ENCODE measurements at regions not wholly inside any gene's neighbourhood (a gene's known extent, or its start where the extent isn't known, plus 50 kb on each side); places are given as distances from the start of the nearest gene placed in this dataset.

GRCh38 chr12:65624554-65625086 is 199.7 kb upstream of the HMGA2 start:
- DNase-seq (ENCODE audit: low read depth) = no peak
- TF ChIP-seq, protein P1, sequence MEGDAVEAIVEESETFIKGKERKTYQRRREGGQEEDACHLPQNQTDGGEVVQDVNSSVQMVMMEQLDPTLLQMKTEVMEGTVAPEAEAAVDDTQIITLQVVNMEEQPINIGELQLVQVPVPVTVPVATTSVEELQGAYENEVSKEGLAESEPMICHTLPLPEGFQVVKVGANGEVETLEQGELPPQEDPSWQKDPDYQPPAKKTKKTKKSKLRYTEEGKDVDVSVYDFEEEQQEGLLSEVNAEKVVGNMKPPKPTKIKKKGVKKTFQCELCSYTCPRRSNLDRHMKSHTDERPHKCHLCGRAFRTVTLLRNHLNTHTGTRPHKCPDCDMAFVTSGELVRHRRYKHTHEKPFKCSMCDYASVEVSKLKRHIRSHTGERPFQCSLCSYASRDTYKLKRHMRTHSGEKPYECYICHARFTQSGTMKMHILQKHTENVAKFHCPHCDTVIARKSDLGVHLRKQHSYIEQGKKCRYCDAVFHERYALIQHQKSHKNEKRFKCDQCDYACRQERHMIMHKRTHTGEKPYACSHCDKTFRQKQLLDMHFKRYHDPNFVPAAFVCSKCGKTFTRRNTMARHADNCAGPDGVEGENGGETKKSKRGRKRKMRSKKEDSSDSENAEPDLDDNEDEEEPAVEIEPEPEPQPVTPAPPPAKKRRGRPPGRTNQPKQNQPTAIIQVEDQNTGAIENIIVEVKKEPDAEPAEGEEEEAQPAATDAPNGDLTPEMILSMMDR (IDR thresholded peaks at IDR 0.05; ENCODE audit: insufficient read depth, low read length) = no peak
- H3K4me3 ChIP-seq (ENCODE audit: low read depth, low read length) = no peak overlapping the region

GRCh38 chr12:65628061-65628460 is 196.2 kb upstream of the HMGA2 start:
- no peak for DNase-seq (ENCODE audit: low read depth)
- no peak overlapping the region for H3K4me3 ChIP-seq (ENCODE audit: low read depth, low read length)
- TF ChIP-seq, protein P1 (IDR thresholded peaks at IDR 0.05; ENCODE audit: insufficient read depth, low read length) = no peak

GRCh38 chr12:65630555-65630954 is 193.7 kb upstream of the HMGA2 start:
- TF ChIP-seq, protein P1 (IDR thresholded peaks at IDR 0.05; ENCODE audit: insufficient read depth, low read length) = no peak
- DNase-seq (ENCODE audit: low read depth) = no peak

GRCh38 chr12:65631621-65632111 is 192.6 kb upstream of the HMGA2 start:
- H3K4me3 ChIP-seq (ENCODE audit: low read depth, low read length) = no peak overlapping the region
- TF ChIP-seq, protein P1 (IDR thresholded peaks at IDR 0.05; ENCODE audit: insufficient read depth, low read length) = no peak
- peak; percentile 99 for DNase-seq (ENCODE audit: low read depth)

More at GRCh38 chr12:65630555-65630954, 193.7 kb upstream of the HMGA2 start:
- H3K4me3 ChIP-seq (ENCODE audit: low read depth, low read length) = no peak overlapping the region

GRCh38 chr12:65632131-65632855 is 192.0 kb upstream of the HMGA2 start:
- DNase-seq (ENCODE audit: low read depth) = peak; percentile 48
- TF ChIP-seq, protein P1 (IDR thresholded peaks at IDR 0.05; ENCODE audit: insufficient read depth, low read length) = no peak
- H3K4me3 ChIP-seq (ENCODE audit: low read depth, low read length) = no peak overlapping the region

DNA sequence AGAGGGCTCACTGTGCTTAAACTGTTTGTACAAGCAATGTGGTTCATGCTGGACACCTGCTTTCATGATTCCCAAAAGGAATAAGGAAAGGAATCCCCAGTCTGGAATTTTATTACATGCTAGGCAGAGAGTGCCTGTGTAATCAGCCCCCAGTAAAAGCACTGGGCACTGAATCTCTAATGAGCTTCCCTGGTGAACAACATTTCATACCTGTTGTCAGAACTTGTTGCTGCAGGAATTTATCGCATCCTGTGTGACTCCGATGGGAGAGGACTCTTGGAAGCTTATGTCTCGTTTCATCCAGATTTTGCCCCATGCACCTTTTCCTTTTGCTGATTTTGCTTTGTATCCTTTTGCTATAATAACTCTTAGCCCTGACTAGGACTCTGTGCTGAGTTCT is 190.2 kb upstream of the HMGA2 start:
- no peak for DNase-seq (ENCODE audit: low read depth)
- H3K4me3 ChIP-seq (ENCODE audit: low read depth, low read length) = no peak overlapping the region
- TF ChIP-seq, protein P1 (IDR thresholded peaks at IDR 0.05; ENCODE audit: insufficient read depth, low read length) = no peak

Data from fibroblast of the aortic adventitia (primary cell).